Adrenal gland (tissue), 9 donors: ENCODE measurements at regions not wholly inside any gene's neighbourhood (a gene's known extent, or its start where the extent isn't known, plus 50 kb on each side); places are given as distances from the start of the nearest gene placed in this dataset.
"Not testable (repeated sequence)": the region's sequence is repeated elsewhere in the genome, so short reads cannot be mapped to it uniquely, and the experiment has no call there.

Experiments
- DNase-seq, 7 donors: peaks; one replicate each; pipeline ENCODE4 v3.0.0-alpha.2; 2019 to 2020
- H3K27ac ChIP-seq, 5 donors: fragments of 200-600 bp; sonication (generic) in 4 of 5; 1 replicate in 3 of 5; 2 replicates in 2 of 5; pipeline versions ENCODE4 v1.5.1 to v1.8.0; 2016 to 2020; ENCODE audit warnings: mild to moderate bottlenecking in 1 of 5
- H3K27me3 ChIP-seq: fragments of 200-600 bp; 2 replicates; pipeline ENCODE4 v1.8.0; 2021
- H3K36me3 ChIP-seq, 2 donors: fragments of 200-600 bp; replicated peaks in 1 of 2; 1 replicate in 1 of 2; 2 replicates in 1 of 2; pipeline versions ENCODE4 v1.5.1 to v1.8.0; 2018 to 2022
- H3K4me1 ChIP-seq, 2 donors: fragments of 200-600 bp; replicated peaks in 1 of 2; 1 replicate in 1 of 2; 2 replicates in 1 of 2; pipeline versions ENCODE4 v1.5.1 to v1.8.0; 2018 to 2021
- H3K4me3 ChIP-seq, 4 donors: fragments of 200-600 bp; sonication (generic) in 3 of 4; one replicate each; pipeline ENCODE4 v1.5.1; 2016 to 2018
- H3K9me3 ChIP-seq, 3 donors: fragments of 200-600 bp; sonication (generic) in 1 of 3; replicated peaks in 1 of 3; 1 replicate in 2 of 3; 2 replicates in 1 of 3; pipeline versions ENCODE4 v1.5.1 to v1.8.0; 2016 to 2021
- WGBS, 4 donors: extraction: QIAGEN DNeasy Blood & Tissue Kit in 2 of 4; methylation state at CpG; one replicate each; pipeline versions ENCODE4 v1.1.5 to v1.1.7; 2013 to 2017; 5-methylcytosine and 5-hydroxymethylcytosine counted together
- intact Hi-C, 2 donors: fragments of 100-400 bp; cut with DNase I; formaldehyde crosslinking; loops; one replicate each; pipeline versions ENCODE4 v1.14.1 to v1.15.0; 2022 to 2023
- donor health status: healthy with polysubstance abuse.
- donor health status: Bipolar disorder and iron deficiency.
- donor health status: DM: yes; HTN: yes; CAD: no.
- donor health status: DM: no; HTN: no; CAD: no.
- donor health status: DM: no; HTN: no; CAD: no.

- H3K27me3 ChIP-seq, H3K4me1 ChIP-seq, DNase-seq, intact Hi-C loops, H3K9me3 ChIP-seq, H3K4me3 ChIP-seq, H3K36me3 ChIP-seq, H3K27ac ChIP-seq: not testable (repeated sequence)
- 66 to 89% (median 73%) methylated on average over 5 of the region's 5 CpGs for WGBS, 4 donors
Measured at GRCh38 chr5:177941386-177941785, 54.7 kb downstream of the PROP1 start.

DNA sequence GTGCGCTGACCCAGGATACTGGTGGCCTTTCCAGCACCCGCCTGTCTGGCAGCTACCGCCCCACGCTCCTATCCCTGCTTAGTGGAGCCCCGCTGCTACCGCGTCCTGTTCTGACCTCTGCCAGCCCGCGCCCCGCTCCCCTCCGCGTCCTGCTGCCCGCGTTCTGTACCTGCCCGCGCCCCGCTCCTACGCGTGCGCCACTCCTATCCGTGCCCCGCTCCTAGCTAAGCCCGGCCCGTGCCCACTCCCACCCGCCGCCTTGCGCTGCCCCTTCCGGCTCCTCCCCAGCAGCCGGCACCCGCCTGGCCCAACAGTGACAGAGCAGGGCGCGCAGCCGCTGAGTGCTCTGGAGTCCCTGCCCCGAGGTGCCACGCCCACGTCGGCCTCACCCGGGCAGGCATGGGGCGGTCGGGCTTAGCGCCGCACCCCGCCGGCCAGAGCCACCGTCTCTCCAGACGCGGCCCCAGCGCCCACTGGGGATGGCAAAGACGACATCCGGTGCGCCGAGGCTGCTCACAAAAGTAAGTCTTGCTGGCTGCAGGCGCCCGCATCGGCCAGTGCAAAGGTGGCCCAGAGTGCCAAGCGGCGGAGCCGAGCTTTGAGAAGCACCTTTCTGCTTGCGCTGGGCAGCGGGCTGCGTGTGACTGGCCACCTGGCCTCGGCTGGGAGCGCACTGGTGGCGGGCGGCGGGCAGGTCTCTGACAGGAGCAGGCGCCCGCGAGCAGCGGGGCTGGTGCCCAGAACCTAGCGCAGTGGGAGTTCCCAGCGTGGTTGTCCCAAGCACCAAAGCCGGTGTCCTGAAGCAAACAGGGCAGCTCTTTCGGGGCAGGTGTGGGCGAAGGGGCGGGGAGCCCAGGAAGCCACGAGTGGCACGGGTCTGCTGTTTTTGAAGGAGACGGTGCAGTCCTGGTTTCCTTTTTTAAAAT, 56.5 kb downstream of the PROP1 start:
- H3K9me3 ChIP-seq, intact Hi-C loops, H3K27ac ChIP-seq, DNase-seq, H3K27me3 ChIP-seq, H3K36me3 ChIP-seq, H3K4me1 ChIP-seq: not testable (repeated sequence)
- WGBS, 4 donors = 3 to 54% (median 18%) methylated on average over 5 to 60 of the region's 79 CpGs
- H3K4me3 ChIP-seq = peak overlapping the region in 1 of 4 donors; percentile 41

- intact Hi-C loops, H3K4me1 ChIP-seq, H3K27ac ChIP-seq, H3K27me3 ChIP-seq, H3K4me3 ChIP-seq, H3K36me3 ChIP-seq, DNase-seq, H3K9me3 ChIP-seq: not testable (repeated sequence)
- WGBS, 4 donors = 31 to 35% (median 33%) methylated on average over 4 to 7 of the region's 7 CpGs
Measured at GRCh38 chr5:177938767-177939166, 57.3 kb downstream of the PROP1 start.

DNA sequence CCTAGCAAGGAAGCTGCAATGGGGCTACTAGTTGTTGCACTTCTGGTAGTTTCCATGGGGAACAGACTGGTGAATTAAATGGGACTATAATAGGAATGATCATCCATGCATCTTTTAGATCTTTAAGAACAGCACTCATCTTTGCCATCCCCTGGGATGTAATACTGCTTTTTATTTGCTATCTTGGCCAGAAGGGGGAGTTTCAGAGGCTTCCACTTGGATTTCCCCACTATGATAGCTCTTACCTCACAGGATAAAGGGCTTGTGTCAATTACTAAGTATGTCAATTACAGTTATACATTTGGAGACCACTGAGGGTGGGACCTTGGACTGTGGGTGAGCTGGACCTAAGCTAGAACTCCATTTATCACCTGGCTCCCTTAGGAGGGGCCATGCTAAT, 61.8 kb downstream of the PROP1 start:
- H3K9me3 ChIP-seq, H3K27ac ChIP-seq, H3K4me3 ChIP-seq, H3K4me1 ChIP-seq, H3K27me3 ChIP-seq, DNase-seq, intact Hi-C loops, H3K36me3 ChIP-seq: not testable (repeated sequence)

DNA sequence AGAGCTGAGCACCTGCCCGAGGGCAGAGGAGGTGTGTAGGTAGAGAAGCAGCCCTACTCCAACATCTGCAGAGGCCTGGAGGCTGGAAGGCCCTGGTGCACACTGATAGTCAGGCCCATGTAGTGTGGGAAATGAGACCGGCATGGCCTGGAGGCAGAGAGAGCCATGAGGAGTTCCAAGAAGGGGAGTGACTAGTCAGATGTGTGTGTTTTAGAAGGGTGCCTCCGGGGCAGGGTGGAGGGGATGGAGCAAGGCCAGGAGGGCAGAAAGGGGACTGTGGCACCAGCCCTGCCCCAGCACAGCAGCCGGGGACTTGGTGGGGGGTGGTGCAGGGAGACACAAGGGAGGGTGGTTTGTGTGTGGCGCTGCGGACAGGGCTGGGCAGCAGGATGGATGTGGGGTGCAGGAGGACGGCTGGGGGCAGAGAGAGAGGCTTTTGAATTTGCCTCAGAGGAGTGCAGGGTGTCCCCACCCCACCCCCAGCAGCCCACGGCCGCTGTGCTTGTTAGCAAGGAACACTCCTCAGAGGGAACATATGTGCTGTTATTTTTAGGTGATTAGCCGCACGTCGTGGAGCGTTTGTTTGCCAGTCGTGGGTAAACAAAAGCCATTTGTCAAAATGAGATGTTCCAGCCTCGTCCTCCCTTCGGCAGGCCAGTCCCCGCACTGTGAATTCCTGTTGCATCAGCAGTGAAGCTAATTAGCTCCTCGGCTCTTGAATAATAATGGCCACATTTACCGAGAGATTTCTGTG, 65.6 kb downstream of the PROP1 start:
- intact Hi-C loops, H3K36me3 ChIP-seq, H3K27ac ChIP-seq, H3K9me3 ChIP-seq, H3K4me1 ChIP-seq, H3K27me3 ChIP-seq, DNase-seq, H3K4me3 ChIP-seq: not testable (repeated sequence)
- 66 to 79% (median 73%) methylated on average over 6 to 18 of the region's 19 CpGs for WGBS, 4 donors

- H3K4me1 ChIP-seq, H3K9me3 ChIP-seq, intact Hi-C loops, H3K36me3 ChIP-seq, H3K4me3 ChIP-seq, H3K27ac ChIP-seq, DNase-seq, H3K27me3 ChIP-seq: not testable (repeated sequence)
- 92 to 100% (median 96%) methylated on average over 5 to 8 of the region's 9 CpGs; no CpG with 5 or more reads in 1 of the 4 donors for WGBS, 4 donors
Measured at GRCh38 chr5:177929618-177930017, 66.4 kb downstream of the PROP1 start.

DNA sequence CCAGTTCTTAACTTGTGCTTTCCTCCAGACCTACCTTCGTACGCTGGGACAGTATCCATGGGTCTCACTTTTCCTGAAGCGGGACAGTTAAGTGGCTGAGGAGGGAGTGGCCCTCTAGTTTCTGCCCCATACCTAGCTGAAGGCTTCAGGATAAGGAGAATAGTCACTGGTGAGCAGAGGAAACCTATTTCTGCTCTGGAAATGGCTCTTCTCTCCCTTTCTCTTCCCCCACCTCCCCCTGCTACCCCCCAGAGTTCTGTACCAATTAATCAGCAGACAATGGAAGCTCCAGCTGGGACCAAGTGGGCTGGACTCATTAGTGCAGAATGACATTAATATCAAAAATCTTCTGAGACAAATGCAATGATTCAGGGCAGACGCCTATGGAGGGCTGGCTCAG, 68.5 kb downstream of the PROP1 start:
- no CpG with 5 or more reads among the region's 4 CpGs for WGBS, 4 donors
- H3K4me3 ChIP-seq, H3K4me1 ChIP-seq, DNase-seq, H3K27me3 ChIP-seq, H3K27ac ChIP-seq, H3K36me3 ChIP-seq, H3K9me3 ChIP-seq, intact Hi-C loops: not testable (repeated sequence)

DNA sequence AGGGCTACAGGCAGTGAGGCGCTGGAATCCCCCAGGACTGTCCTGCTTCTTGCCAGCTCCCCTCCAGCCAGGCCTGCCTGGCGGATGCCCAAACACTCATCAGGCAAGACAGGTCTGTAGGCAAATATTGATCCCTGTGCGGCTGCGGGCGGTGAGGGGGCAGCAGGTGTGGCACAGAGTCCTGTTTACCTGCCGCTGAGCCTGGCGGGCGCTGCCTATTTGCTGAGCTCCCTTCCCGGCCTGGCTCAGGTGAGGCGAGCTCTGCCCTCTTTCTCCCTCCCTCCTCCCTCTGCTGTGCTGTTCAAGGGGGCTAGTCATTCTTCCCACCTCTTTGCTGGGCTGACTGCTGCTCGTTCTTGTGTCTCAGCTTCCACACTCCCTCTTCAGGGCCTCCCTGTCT, 71.5 kb downstream of the PROP1 start:
- H3K4me1 ChIP-seq, H3K27ac ChIP-seq, intact Hi-C loops, H3K27me3 ChIP-seq, H3K4me3 ChIP-seq, H3K9me3 ChIP-seq, DNase-seq, H3K36me3 ChIP-seq: not testable (repeated sequence)
- WGBS, 4 donors = 100% methylated on average over 2 of the region's 11 CpGs; no CpG with 5 or more reads in 3 of the 4 donors

GRCh38 chr5:177923837-177924236, 72.2 kb downstream of the PROP1 start:
- intact Hi-C loops, H3K9me3 ChIP-seq, H3K27ac ChIP-seq, H3K4me3 ChIP-seq, DNase-seq, H3K4me1 ChIP-seq, H3K36me3 ChIP-seq, H3K27me3 ChIP-seq: not testable (repeated sequence)
- 25 to 61% (median 49%) methylated on average over 3 of the region's 4 CpGs for WGBS, 4 donors

- H3K27ac ChIP-seq, H3K4me1 ChIP-seq, DNase-seq, H3K4me3 ChIP-seq, H3K27me3 ChIP-seq, intact Hi-C loops, H3K36me3 ChIP-seq, H3K9me3 ChIP-seq: not testable (repeated sequence)
- 60 to 72% (median 65%) methylated on average over 2 to 4 of the region's 5 CpGs for WGBS, 4 donors
Measured at GRCh38 chr5:177923189-177923588, 72.9 kb downstream of the PROP1 start.

DNA sequence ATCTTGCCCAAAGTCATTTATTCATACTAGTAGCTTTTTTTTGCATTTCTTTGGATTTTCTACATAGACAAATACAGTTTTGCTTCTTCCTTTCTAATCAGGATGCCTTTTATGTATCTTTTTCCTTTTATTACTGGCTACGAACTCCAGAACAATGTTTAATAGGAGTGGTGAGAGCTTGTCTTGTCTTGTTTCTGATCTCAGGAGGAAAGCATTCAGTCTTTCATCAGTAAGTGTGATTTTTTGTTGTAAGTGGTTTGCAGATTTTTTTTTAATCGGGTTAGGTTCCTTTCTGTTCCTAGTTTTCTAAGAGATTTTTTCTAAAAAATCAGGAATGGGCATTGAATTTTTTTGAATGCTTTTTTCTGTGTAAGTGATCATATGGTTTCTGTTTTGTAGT, 86.8 kb downstream of the PROP1 start:
- H3K36me3 ChIP-seq, H3K4me3 ChIP-seq, H3K27me3 ChIP-seq, H3K27ac ChIP-seq, DNase-seq, intact Hi-C loops, H3K9me3 ChIP-seq, H3K4me1 ChIP-seq: not testable (repeated sequence)
- WGBS, 4 donors = 65 to 84% (median 82%) methylated on average over 2 of the region's 2 CpGs
